AG04450 (cell line): ENCODE measurements at regions not wholly inside any gene's neighbourhood (a gene's known extent, or its start where the extent isn't known, plus 50 kb on each side); places are given as distances from the start of the nearest gene placed in this dataset.
A peak's percentile ranks its signal among the peaks of the same experiment; 100 is the strongest.

ENCODE experiments used
- CTCF ChIA-PET: fragments of 300-600, 350-600 bp; formaldehyde crosslinking; extraction: SDS; loops from one replicate; lab custom pipeline; 2022; ENCODE audit warnings: antibody characterized with exemption, inconsistent platforms; lab: Charles Lee
- POLR2A ChIA-PET: fragments of 350-600 bp; formaldehyde crosslinking; extraction: SDS; loops from one replicate; lab custom pipeline; 2021; ENCODE audit warnings: antibody characterized with exemption, inconsistent platforms; lab: Yijun Ruan, JAX
- DNase-seq: peaks from one replicate; pipeline ENCODE4 v3.0.0-alpha.2; 2011; ENCODE audit warnings: low read depth, low spot score
- H3K27ac ChIP-seq: one replicate; pipeline ENCODE4 v1.5.1; 2012; ENCODE audit warnings: low read depth, low read length, control low read depth
- H3K27me3 ChIP-seq: one replicate; pipeline ENCODE4 v1.6.0; 2012; ENCODE audit warnings: low read length; ENCODE audit not compliant: control insufficient read depth, insufficient read depth
- H3K4me3 ChIP-seq: 2 replicates; pipeline ENCODE4 v1.5.1; 2011; ENCODE audit warnings: mild to moderate bottlenecking, low read depth, low read length, control low read depth
- H3K9me3 ChIP-seq: 2 replicates; pipeline ENCODE4 v1.5.1; 2012; ENCODE audit warnings: low read length; ENCODE audit not compliant: control insufficient read depth, insufficient read depth
- TF ChIP-seq, protein P1 (sequence below): IDR thresholded peaks from 2 replicates; pipeline ENCODE4 v1.5.1; 2011; ENCODE audit warnings: low read depth, low read length, control low read depth, inconsistent platforms

- Histone ChIP-seq H3K27ac (no peak overlapping the region), H3K27me3 (no peaks in the 10 kb centered on the region), H3K4me3 (no peak overlapping the region), H3K9me3 (no peaks in the 10 kb centered on the region)
- TF ChIP-seq, protein P1, sequence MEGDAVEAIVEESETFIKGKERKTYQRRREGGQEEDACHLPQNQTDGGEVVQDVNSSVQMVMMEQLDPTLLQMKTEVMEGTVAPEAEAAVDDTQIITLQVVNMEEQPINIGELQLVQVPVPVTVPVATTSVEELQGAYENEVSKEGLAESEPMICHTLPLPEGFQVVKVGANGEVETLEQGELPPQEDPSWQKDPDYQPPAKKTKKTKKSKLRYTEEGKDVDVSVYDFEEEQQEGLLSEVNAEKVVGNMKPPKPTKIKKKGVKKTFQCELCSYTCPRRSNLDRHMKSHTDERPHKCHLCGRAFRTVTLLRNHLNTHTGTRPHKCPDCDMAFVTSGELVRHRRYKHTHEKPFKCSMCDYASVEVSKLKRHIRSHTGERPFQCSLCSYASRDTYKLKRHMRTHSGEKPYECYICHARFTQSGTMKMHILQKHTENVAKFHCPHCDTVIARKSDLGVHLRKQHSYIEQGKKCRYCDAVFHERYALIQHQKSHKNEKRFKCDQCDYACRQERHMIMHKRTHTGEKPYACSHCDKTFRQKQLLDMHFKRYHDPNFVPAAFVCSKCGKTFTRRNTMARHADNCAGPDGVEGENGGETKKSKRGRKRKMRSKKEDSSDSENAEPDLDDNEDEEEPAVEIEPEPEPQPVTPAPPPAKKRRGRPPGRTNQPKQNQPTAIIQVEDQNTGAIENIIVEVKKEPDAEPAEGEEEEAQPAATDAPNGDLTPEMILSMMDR = no peak
- no peak for DNase-seq
- ChIA-PET CTCF (no interaction called here), POLR2A (interaction anchor here (1.3 kb wide), 1 partner anchor 26 kb away, joined by 3 read pairs; no protein-coding TSS in a partner anchor)
These were observed 181.4 kb downstream of the SIM1 start for GRCh38 chr6:100283285-100283684.

DNA sequence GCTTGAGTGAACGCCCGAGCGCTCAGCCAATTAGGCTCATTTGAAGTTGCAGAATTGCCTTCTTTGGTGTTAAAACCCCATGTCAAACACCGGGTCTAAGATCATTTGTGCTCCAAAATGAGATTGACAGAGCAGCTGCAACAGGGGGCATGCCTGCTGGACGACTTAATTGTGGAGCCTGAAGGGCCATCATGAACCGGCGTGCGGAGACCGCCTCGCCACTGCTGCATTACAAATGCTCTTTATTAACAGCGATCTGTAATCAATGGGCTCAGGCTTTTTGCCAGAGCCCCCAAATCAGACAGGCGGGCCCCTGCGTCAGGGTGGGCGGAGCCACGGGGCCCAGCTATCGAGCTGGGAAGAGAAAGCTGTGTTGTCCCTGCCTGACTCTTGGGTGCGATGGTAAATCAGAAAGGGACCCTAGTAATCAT is 183.2 kb downstream of the SIM1 start:
- POLR2A ChIA-PET = no interaction called here
- H3K9me3 ChIP-seq = no peaks in the 10 kb centered on the region
- H3K27me3 ChIP-seq = no peaks in the 10 kb centered on the region
- TF ChIP-seq, protein P1 = no peak
- peak overlapping the region; percentile 28 for H3K4me3 ChIP-seq
- CTCF ChIA-PET = no interaction called here
- H3K27ac ChIP-seq = no peak overlapping the region
- DNase-seq = no peak

DNA sequence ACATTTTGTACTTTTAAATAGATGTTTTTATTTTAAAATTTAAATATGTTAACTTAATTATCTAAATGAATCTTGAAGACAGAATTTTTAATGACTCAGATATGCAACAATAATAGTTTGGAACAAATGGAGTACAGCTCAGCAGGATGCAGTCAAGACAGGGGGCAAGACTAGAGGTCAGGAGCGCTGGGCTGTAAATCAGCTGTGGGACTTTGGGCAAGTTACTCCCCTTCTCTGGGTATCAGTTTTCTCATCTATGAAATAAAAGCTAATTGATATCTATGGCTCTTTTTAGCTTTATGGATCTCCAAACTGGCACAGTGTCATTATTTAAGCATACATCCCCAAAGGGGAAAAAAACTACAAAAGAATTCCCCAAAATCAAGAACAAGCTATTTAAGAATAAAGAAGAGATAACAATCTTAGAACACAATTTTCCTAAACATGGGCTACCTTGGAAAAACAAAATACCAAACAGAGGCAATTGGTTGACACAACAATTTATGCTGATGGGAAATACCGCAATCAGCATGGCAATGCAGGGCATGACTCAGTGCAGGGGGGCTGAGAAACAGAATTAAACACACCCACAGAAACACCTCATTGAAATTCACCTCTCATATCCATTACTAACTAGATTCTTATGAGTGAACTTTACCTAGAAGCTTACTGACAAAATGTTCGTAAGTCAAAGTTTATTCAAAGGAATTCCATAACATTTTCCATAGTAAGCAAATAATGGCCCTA is 188.2 kb downstream of the SIM1 start:
- TF ChIP-seq, protein P1 = no peak
- Histone ChIP-seq H3K9me3 (no peaks in the 10 kb centered on the region), H3K27ac (no peak overlapping the region), H3K27me3 (no peaks in the 10 kb centered on the region), H3K4me3 (no peak overlapping the region)
- no peak for DNase-seq
- ChIA-PET CTCF (no interaction called here), POLR2A (no interaction called here)

DNA sequence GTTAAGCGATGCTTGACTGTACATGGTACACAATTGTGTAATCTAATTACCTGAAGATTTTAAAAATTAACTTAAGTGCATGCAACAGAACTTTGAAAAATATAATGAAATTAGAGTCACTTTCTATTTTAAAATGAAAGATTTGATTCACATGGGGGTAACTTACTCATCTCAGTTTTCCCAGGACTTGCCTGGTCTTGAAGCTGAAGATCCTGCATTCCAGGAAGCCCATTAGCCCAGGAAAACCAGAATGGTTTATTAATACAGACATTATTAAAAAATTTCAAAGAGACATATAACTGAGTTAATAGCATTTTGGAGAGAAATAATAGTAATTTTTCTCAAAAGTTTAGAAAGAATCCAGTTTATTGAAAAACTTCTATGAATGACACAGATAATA is 190.6 kb downstream of the SIM1 start:
- CTCF ChIA-PET = no interaction called here
- POLR2A ChIA-PET = no interaction called here

DNA sequence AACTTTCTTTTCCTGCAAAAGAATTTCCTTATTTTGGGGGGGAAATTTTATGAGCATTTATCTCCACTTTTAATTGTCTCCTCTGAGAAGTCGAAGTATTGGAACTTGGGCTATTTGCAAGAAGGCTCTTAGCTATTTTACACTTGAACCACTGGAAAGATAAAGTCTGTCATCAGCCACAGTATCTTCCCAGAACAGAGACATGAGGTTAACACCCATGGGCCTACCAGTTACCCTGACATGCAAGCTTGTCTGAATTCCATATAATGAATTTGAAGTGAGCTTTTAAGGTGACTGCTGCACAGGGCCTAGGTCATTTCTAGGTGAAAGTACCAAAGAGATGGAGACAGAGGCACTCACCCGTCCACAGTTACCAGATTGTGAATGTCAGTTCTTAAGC is 193.1 kb downstream of the SIM1 start:
- DNase-seq = no peak
- H3K4me3 ChIP-seq = no peak overlapping the region
- CTCF ChIA-PET = no interaction called here
- POLR2A ChIA-PET = no interaction called here
- no peaks in the 10 kb centered on the region for H3K9me3 ChIP-seq
- no peaks in the 10 kb centered on the region for H3K27me3 ChIP-seq
- H3K27ac ChIP-seq = no peak overlapping the region
- TF ChIP-seq, protein P1 = no peak

More for the DNA sequence above, 190.6 kb downstream of the SIM1 start:
- Histone ChIP-seq H3K9me3 (no peaks in the 10 kb centered on the region), H3K4me3 (no peak overlapping the region), H3K27me3 (no peaks in the 10 kb centered on the region), H3K27ac (no peak overlapping the region)
- TF ChIP-seq, protein P1 = no peak
- no peak for DNase-seq
